CD4-positive, CD25-positive, alpha-beta regulatory T cell (primary cell): ENCODE measurements at regions not wholly inside any gene's neighbourhood (a gene's known extent, or its start where the extent isn't known, plus 50 kb on each side); places are given as distances from the start of the nearest gene placed in this dataset.
A peak's percentile ranks its signal among the peaks of the same experiment; 100 is the strongest.

ENCODE experiments used
- ATAC-seq, 2 donors: fragments of 150-1000 bp; cut with Tn5 transposase; one replicate each; pipeline ENCODE4 v1.10.0; 2021; ENCODE audit warnings: low read depth in 2 of 2, moderate number of reproducible peaks in 2 of 2, moderate library complexity in 1 of 2
- DNase-seq, 3 donors: peaks; one replicate each; pipeline versions ENCODE4 v3.0.0 to v3.0.0-alpha.2; 2012 to 2022; ENCODE audit warnings: mixed read lengths in 1 of 3
- H3K27ac ChIP-seq: one replicate; pipeline ENCODE4 v1.7.0; 2013; ENCODE audit warnings: mild to moderate bottlenecking, low read length; ENCODE audit not compliant: insufficient read depth, poor library complexity, severe bottlenecking
- H3K27me3 ChIP-seq: one replicate; pipeline ENCODE4 v1.7.0; 2013; ENCODE audit warnings: low read length; ENCODE audit not compliant: control insufficient read depth, insufficient read depth
- H3K36me3 ChIP-seq: one replicate; pipeline ENCODE4 v1.7.0; 2013; ENCODE audit warnings: mild to moderate bottlenecking, low read length, moderate library complexity; ENCODE audit not compliant: control insufficient read depth, insufficient read depth
- H3K4me1 ChIP-seq: 2 replicates; pipeline ENCODE4 v1.7.0; 2013; ENCODE audit warnings: mild to moderate bottlenecking, low read length; ENCODE audit not compliant: insufficient read depth, control insufficient read depth, poor library complexity, severe bottlenecking
- H3K4me3 ChIP-seq: one replicate; pipeline ENCODE4 v1.7.0; 2013; ENCODE audit warnings: low read depth, mild to moderate bottlenecking, low read length, moderate library complexity
- H3K9me3 ChIP-seq, 2 experiments: 1 replicate in 1 of 2; 2 replicates in 1 of 2; pipeline ENCODE4 v1.7.0; 2013; ENCODE audit warnings: low read length in 2 of 2, mild to moderate bottlenecking in 1 of 2, moderate library complexity in 1 of 2; ENCODE audit not compliant: control insufficient read depth in 2 of 2
- H3K27ac Mint-ChIP-seq, 3 donors: one replicate each; pipeline ENCODE4 v1.8.0; 2020 to 2022; ENCODE audit warnings: mild to moderate bottlenecking in 3 of 3, mixed read lengths in 3 of 3, moderate library complexity in 2 of 3
- H3K27me3 Mint-ChIP-seq: one replicate; pipeline ENCODE4 v1.8.0; 2022; ENCODE audit warnings: mild to moderate bottlenecking, mixed read lengths
- H3K36me3 Mint-ChIP-seq: one replicate; pipeline ENCODE4 v1.8.0; 2020; ENCODE audit warnings: mixed read lengths
- H3K4me1 Mint-ChIP-seq, 4 donors: one replicate each; pipeline ENCODE4 v1.8.0; 2020 to 2022; ENCODE audit warnings: mixed read lengths in 4 of 4, mild to moderate bottlenecking in 1 of 4
- H3K4me3 Mint-ChIP-seq, 4 donors: one replicate each; pipeline ENCODE4 v1.8.0; 2020 to 2022; ENCODE audit warnings: mild to moderate bottlenecking in 4 of 4, mixed read lengths in 4 of 4, moderate library complexity in 3 of 4
- H3K9me3 Mint-ChIP-seq, 7 donors: one replicate each; pipeline ENCODE4 v1.8.0; 2020 to 2022; ENCODE audit warnings: mixed read lengths in 7 of 7, mild to moderate bottlenecking in 3 of 7, moderate library complexity in 2 of 7

DNA sequence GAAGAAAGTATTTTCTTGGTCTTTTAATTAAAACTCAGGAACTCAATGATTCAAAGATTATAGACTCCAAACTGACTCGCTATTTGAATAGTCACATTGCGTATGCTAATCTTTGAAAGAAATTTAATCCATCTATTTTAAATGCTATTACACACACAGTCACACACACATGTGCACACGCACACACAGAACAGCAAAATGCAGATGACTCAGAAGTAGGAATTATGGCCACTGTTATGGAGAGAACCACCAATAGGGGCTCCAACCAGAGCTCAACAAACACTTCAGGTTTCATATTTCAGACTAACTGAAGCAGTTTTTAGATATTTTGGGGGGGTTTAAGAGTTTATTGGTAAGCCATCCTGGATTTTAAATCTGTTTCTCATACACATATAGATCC is 1917.9 kb downstream of the EFNA5 start:
- no peak overlapping the region for H3K27ac ChIP-seq
- H3K4me3 Mint-ChIP-seq, result no peak overlapping the region

DNA sequence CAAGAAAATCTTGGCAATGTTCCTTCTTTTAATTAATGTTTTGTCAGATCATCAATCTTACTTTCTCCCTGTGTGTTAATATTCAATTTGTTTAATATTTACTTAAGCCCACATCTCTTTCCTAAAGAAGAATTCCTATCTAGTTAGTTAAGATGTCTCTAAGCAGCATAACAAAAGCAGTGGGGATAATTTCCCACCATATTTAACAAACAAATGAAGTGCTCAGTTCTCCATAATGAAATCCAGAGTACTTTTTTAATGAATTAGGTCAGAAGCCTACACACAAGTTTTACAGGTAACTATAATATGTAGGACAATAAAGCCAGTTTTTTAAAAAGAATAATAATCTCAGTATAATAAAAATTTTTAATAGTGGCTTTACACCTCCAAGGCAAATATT is 1918.8 kb downstream of the EFNA5 start:
- no peaks in the 10 kb centered on the region for H3K27me3 Mint-ChIP-seq
- no peak for DNase-seq
- H3K27ac Mint-ChIP-seq, result no peak overlapping the region
- peaks cover 2 to 21% (median 8%) of the 10 kb centered on the region in 7 donors for H3K9me3 Mint-ChIP-seq
- Histone ChIP-seq H3K4me3 (no peak overlapping the region), H3K9me3 (no peaks in the 10 kb centered on the region), H3K36me3 (no peaks in the 10 kb centered on the region), H3K27me3 (no peaks in the 10 kb centered on the region), H3K27ac (no peak overlapping the region), H3K4me1 (no peaks in the 10 kb centered on the region)
- no peak for ATAC-seq
- no peaks in the 10 kb centered on the region for H3K36me3 Mint-ChIP-seq
- H3K4me3 Mint-ChIP-seq, result no peak overlapping the region
- no peaks in the 10 kb centered on the region for H3K4me1 Mint-ChIP-seq

More for the DNA sequence above, 1917.9 kb downstream of the EFNA5 start:
- Mint-ChIP-seq H3K27ac (peak overlapping the region in 1 of 3 donors; percentile 39), H3K9me3 (peaks cover under 1 to 16% (median 6%) of the 10 kb centered on the region in 7 donors), H3K4me1 (no peaks in the 10 kb centered on the region), H3K36me3 (no peaks in the 10 kb centered on the region), H3K27me3 (no peaks in the 10 kb centered on the region)
- H3K36me3 ChIP-seq, result no peaks in the 10 kb centered on the region
- H3K27me3 ChIP-seq, result no peaks in the 10 kb centered on the region
- no peaks in the 10 kb centered on the region for H3K9me3 ChIP-seq
- DNase-seq (no peak), ATAC-seq (no peak)
- no peak overlapping the region for H3K4me3 ChIP-seq
- no peaks in the 10 kb centered on the region for H3K4me1 ChIP-seq

DNA sequence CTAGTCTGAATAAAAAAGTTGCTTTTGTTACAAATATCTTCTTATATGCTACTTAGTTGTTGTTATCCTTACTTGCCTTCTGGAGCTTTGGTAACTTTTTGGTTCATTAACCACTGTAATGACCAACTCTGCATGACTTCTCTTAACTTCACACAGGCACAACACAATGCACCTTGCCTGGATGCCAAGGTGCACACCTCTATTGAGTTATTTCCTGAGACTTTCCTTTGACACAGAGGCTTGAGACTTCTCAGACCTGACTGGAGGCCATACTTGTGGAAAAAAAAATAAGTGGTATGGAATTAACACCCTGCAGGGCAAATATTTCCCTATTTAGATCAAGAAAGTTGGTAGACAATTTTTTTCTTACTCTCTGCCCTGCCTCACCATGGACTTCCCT is 1925.6 kb downstream of the EFNA5 start:
- no peak overlapping the region for H3K4me3 Mint-ChIP-seq
- no peaks in the 10 kb centered on the region for H3K36me3 Mint-ChIP-seq
- H3K36me3 ChIP-seq, result no peaks in the 10 kb centered on the region
- no peak overlapping the region for H3K27ac ChIP-seq
- H3K9me3 ChIP-seq, result peaks cover 0 to 3% of the 10 kb centered on the region in 2 experiments
- DNase-seq, result no peak
- H3K27me3 ChIP-seq, result no peaks in the 10 kb centered on the region
- H3K9me3 Mint-ChIP-seq, result peaks cover 2 to 23% (median 11%) of the 10 kb centered on the region in 7 donors
- no peaks in the 10 kb centered on the region for H3K4me1 ChIP-seq
- H3K4me3 ChIP-seq, result no peak overlapping the region
- no peaks in the 10 kb centered on the region for H3K27me3 Mint-ChIP-seq
- H3K27ac Mint-ChIP-seq, result no peak overlapping the region
- H3K4me1 Mint-ChIP-seq, result no peaks in the 10 kb centered on the region
- ATAC-seq, result no peak

DNA sequence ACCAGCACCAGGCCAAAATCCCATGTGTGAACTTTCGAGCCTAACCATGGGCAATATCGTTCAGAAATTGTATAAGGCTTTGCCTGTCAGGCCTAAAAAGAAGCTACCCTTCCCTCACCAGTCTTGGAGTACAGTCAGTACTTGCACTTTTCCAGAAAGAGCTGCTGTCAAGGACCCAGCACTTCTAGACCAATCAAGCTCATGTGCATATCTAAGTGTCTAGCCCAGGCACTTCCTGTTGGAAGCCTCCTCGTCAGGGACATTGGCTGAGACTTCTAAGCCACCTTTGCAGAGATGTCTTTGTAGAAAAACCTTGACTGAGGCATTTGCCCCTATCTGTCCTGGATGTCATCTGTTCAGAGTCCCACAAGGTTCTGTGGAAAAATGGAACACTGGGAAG is 1930.5 kb downstream of the EFNA5 start:
- Mint-ChIP-seq H3K27ac (no peak overlapping the region), H3K27me3 (no peaks in the 10 kb centered on the region), H3K9me3 (peaks cover 0 to 15% (median 2%) of the 10 kb centered on the region in 7 donors), H3K4me1 (no peaks in the 10 kb centered on the region), H3K4me3 (no peak overlapping the region), H3K36me3 (no peaks in the 10 kb centered on the region)
- Histone ChIP-seq H3K36me3 (no peaks in the 10 kb centered on the region), H3K27ac (no peak overlapping the region), H3K4me1 (no peaks in the 10 kb centered on the region), H3K27me3 (no peaks in the 10 kb centered on the region), H3K9me3 (peaks cover 0 to 3% of the 10 kb centered on the region in 2 experiments), H3K4me3 (no peak overlapping the region)
- DNase-seq (no peak), ATAC-seq (no peak)

DNA sequence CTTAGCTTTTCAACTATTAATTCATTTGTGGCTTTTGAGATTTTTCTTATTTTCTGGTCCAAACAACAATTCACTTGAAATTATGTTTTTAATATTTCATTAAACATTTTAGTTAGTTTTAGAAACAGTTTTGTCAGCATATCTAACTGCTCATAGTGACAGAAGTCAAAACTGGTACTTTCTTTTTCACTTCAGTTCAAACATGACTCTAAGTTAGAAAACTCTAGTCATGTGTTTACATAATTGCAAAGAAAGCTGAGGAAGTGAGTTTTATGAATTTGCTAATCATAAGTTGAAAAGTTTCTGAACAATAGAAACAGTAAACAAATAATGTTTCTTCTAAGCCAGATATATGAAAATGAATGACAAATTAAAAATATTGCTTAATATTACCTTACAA is 1931.0 kb downstream of the EFNA5 start:
- Histone ChIP-seq H3K36me3 (no peaks in the 10 kb centered on the region), H3K27ac (no peak overlapping the region), H3K4me1 (no peaks in the 10 kb centered on the region), H3K4me3 (no peak overlapping the region), H3K27me3 (no peaks in the 10 kb centered on the region), H3K9me3 (peaks cover 0 to 3% of the 10 kb centered on the region in 2 experiments)
- Mint-ChIP-seq H3K4me1 (no peaks in the 10 kb centered on the region), H3K4me3 (no peak overlapping the region), H3K36me3 (no peaks in the 10 kb centered on the region), H3K9me3 (peaks cover 0 to 15% (median 2%) of the 10 kb centered on the region in 7 donors), H3K27ac (no peak overlapping the region), H3K27me3 (no peaks in the 10 kb centered on the region)
- ATAC-seq (no peak), DNase-seq (no peak)

DNA sequence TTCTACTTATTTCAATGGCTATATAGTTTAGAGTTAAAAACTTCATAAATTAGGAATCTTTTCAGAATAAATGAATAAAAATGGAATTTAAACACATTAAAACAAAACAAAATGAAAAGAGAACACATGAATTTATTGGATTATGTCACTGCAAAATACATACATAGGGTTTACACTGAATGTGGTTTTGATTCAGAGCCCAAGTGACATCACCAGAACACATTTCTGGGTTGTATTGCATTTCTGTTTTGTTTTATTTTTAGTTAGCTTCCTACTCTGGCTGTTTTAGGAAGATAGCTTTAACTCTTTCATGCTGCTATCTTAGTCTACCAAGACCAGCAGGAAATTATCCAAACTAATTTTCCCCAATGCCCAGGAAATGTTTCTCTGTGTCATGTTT is 1935.0 kb downstream of the EFNA5 start:
- no peaks in the 10 kb centered on the region for H3K4me1 ChIP-seq
- Mint-ChIP-seq H3K27ac (no peak overlapping the region), H3K4me3 (no peak overlapping the region), H3K36me3 (no peaks in the 10 kb centered on the region), H3K9me3 (peaks cover 0 to 11% (median 0%) of the 10 kb centered on the region in 7 donors), H3K4me1 (no peaks in the 10 kb centered on the region), H3K27me3 (no peaks in the 10 kb centered on the region)
- no peak overlapping the region for H3K27ac ChIP-seq
- H3K9me3 ChIP-seq, result peaks cover 0 to 3% of the 10 kb centered on the region in 2 experiments
- DNase-seq, result no peak
- no peak for ATAC-seq
- no peaks in the 10 kb centered on the region for H3K27me3 ChIP-seq
- H3K4me3 ChIP-seq, result no peak overlapping the region
- no peaks in the 10 kb centered on the region for H3K36me3 ChIP-seq

DNA sequence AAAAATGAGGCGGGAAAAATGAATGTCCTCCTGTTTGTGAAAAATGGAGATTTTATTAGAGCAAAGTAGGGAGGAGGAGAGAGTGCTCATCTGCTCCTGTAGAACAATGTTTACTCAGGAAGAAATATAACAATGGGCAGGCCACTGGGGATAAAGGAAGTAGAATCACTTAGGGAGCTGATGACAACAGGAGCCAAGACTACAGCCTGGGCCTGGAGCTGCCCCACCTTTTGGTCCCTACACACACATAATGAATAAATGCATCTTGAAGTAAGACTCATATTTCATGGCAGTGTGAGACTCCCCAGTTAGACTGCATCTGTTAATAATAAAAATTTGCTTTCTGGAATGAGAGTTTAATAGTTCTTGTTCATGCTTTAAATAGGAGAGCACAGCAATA is 1939.8 kb downstream of the EFNA5 start:
- no peak overlapping the region for H3K4me3 Mint-ChIP-seq
- H3K27ac Mint-ChIP-seq, result no peak overlapping the region
- no peaks in the 10 kb centered on the region for H3K36me3 ChIP-seq
- ATAC-seq, result no peak
- no peaks in the 10 kb centered on the region for H3K27me3 Mint-ChIP-seq
- peaks cover 0 to 14% (median 3%) of the 10 kb centered on the region in 7 donors for H3K9me3 Mint-ChIP-seq
- H3K4me3 ChIP-seq, result no peak overlapping the region
- no peak for DNase-seq
- H3K4me1 Mint-ChIP-seq, result no peaks in the 10 kb centered on the region
- no peak overlapping the region for H3K27ac ChIP-seq
- H3K4me1 ChIP-seq, result no peaks in the 10 kb centered on the region
- no peaks in the 10 kb centered on the region for H3K36me3 Mint-ChIP-seq
- H3K9me3 ChIP-seq, result no peaks in the 10 kb centered on the region
- no peaks in the 10 kb centered on the region for H3K27me3 ChIP-seq

DNA sequence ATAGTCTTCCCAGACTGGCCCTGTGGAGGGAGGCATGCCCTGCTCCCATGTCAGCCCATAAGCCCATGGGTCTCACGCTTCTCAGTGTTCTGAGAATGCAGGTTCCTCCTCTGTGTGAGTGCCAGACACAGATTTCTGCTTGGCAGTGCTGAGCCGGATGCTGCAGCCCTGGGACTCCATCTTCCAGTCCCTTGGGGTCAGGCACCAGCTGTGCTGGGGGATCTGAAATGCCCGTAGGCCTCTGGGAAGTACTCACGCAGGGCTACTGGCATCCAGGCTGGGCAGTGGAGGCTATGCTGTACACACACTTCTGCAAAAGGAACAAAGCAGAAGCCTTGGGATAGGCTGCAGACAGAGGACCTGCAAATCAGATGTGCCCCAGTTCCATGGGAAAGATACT is 1944.6 kb downstream of the EFNA5 start:
- no peak overlapping the region for H3K27ac Mint-ChIP-seq
- DNase-seq (no peak), ATAC-seq (no peak)
- H3K4me3 Mint-ChIP-seq, result no peak overlapping the region
- peaks cover 0 to 8% of the 10 kb centered on the region in 2 experiments for H3K9me3 ChIP-seq
- no peak overlapping the region for H3K27ac ChIP-seq
- H3K4me3 ChIP-seq, result no peak overlapping the region
- peaks cover 0 to 26% (median 3%) of the 10 kb centered on the region in 7 donors for H3K9me3 Mint-ChIP-seq
- H3K4me1 Mint-ChIP-seq, result no peaks in the 10 kb centered on the region
- no peaks in the 10 kb centered on the region for H3K4me1 ChIP-seq
- H3K27me3 Mint-ChIP-seq, result no peaks in the 10 kb centered on the region
- H3K36me3 Mint-ChIP-seq, result no peaks in the 10 kb centered on the region
- H3K27me3 ChIP-seq, result no peaks in the 10 kb centered on the region
- H3K36me3 ChIP-seq, result no peaks in the 10 kb centered on the region
